Neural cell (in vitro differentiated cells): ENCODE measurements at regions not wholly inside any gene's neighbourhood (a gene's known extent, or its start where the extent isn't known, plus 50 kb on each side); places are given as distances from the start of the nearest gene placed in this dataset.

Experiments used
- EP300 ChIP-seq: fragments of 450-650 bp; conservative IDR thresholded peaks from 2 replicates; pipeline ENCODE4 v1.6.1; 2014; ENCODE audit warnings: antibody characterized with exemption, mild to moderate bottlenecking, moderate library complexity; ENCODE audit not compliant: poor library complexity, severe bottlenecking
- EZH2 ChIP-seq: fragments of 200-600, 300-800 bp; shearing (Covaris generic), sonication (generic); IDR thresholded peaks from 2 replicates; pipeline ENCODE4 v1.6.1; 2014; ENCODE audit warnings: antibody characterized with exemption, low read length, borderline replicate concordance, mild to moderate bottlenecking; ENCODE audit not compliant: insufficient read depth, poor library complexity, severe bottlenecking
- TF ChIP-seq, protein P1 (sequence below): fragments of 450-650 bp; IDR thresholded peaks from 2 replicates; pipeline ENCODE4 v1.5.1; 2014; ENCODE audit warnings: antibody characterized with exemption, mild to moderate bottlenecking, moderate library complexity; ENCODE audit not compliant: poor library complexity, severe bottlenecking

DNA sequence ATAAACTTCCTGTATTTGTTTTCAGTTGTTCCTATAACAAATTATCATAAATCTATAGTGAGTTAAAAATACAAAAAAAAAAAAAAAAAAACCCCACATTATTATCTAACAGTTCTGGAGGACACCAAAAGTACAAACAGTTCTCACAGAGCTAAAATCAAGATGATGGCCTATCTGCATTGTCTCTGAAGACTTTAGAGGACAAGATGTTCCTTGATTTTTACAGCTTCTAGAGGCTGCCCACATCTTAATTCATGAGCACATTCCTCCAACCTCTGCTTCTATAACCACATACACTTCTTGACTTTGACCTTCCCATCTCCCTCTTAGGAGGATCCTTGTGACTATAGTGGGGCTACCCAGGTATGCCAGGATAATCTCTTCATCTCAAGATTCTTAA lies 806.1 kb downstream of the LTN1 start:
- TF ChIP-seq, protein P1, sequence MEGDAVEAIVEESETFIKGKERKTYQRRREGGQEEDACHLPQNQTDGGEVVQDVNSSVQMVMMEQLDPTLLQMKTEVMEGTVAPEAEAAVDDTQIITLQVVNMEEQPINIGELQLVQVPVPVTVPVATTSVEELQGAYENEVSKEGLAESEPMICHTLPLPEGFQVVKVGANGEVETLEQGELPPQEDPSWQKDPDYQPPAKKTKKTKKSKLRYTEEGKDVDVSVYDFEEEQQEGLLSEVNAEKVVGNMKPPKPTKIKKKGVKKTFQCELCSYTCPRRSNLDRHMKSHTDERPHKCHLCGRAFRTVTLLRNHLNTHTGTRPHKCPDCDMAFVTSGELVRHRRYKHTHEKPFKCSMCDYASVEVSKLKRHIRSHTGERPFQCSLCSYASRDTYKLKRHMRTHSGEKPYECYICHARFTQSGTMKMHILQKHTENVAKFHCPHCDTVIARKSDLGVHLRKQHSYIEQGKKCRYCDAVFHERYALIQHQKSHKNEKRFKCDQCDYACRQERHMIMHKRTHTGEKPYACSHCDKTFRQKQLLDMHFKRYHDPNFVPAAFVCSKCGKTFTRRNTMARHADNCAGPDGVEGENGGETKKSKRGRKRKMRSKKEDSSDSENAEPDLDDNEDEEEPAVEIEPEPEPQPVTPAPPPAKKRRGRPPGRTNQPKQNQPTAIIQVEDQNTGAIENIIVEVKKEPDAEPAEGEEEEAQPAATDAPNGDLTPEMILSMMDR: no peak
- no peak for TF ChIP-seq EZH2
- no peak for TF ChIP-seq EP300
